C4-2B (cell line): ENCODE measurements at regions not wholly inside any gene's neighbourhood (a gene's known extent, or its start where the extent isn't known, plus 50 kb on each side); places are given as distances from the start of the nearest gene placed in this dataset.

Experiments
- H3K27ac ChIP-seq: fragments of 450-650 bp; 2 replicates; pipeline ENCODE4 v1.5.1; 2017
- ZFX ChIP-seq: fragments of 450-650 bp; IDR thresholded peaks from 2 replicates; pipeline ENCODE4 v1.6.1; 2017
- TF ChIP-seq, protein P1 (sequence below): fragments of 450-650 bp; conservative IDR thresholded peaks from 2 replicates; pipeline ENCODE4 v1.5.1; 2017; ENCODE audit warnings: mild to moderate bottlenecking

DNA sequence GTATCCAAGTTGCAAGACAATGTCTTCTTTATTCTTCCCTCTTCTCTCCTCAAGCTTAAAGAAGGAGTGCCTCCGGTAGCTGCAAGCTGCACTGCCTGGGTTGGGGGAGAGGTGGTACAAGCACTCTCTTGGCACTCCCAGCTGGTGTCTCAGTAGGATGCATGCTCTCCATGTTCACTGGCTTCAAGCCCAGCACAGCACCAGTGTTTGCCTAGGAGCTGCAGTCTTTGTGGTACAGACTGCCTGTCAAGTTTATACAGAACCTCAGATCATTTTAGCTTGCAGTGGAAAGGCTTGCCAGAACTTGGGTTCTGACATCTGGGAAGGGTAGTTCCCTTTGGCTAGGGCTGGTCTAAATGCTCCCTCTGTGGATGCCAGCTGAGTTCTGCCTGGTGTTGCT is 505.6 kb downstream of the MAN2A1 start:
- no peak for TF ChIP-seq ZFX
- TF ChIP-seq, protein P1, sequence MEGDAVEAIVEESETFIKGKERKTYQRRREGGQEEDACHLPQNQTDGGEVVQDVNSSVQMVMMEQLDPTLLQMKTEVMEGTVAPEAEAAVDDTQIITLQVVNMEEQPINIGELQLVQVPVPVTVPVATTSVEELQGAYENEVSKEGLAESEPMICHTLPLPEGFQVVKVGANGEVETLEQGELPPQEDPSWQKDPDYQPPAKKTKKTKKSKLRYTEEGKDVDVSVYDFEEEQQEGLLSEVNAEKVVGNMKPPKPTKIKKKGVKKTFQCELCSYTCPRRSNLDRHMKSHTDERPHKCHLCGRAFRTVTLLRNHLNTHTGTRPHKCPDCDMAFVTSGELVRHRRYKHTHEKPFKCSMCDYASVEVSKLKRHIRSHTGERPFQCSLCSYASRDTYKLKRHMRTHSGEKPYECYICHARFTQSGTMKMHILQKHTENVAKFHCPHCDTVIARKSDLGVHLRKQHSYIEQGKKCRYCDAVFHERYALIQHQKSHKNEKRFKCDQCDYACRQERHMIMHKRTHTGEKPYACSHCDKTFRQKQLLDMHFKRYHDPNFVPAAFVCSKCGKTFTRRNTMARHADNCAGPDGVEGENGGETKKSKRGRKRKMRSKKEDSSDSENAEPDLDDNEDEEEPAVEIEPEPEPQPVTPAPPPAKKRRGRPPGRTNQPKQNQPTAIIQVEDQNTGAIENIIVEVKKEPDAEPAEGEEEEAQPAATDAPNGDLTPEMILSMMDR: no peak
- H3K27ac ChIP-seq: no peak overlapping the region

DNA sequence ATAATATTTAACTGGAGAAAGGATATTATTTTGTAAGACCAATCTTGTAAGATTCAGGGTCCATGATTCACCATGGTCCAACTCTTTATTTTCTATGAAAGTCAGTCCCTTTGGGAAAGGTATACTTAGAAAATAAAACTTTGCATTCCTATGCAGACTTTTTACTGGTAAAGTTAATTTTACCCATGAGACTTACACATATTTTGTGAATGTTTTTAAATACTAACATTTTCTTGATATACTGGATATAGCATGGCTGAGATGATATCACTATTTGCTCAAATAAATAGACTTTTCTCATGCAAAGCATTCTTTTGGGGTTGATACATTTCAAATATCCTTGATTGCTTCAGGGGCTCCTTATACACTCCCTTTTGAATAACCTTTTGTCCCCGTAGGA is 512.1 kb downstream of the MAN2A1 start:
- TF ChIP-seq ZFX: no peak
- TF ChIP-seq, protein P1: no peak
- no peak overlapping the region for H3K27ac ChIP-seq

DNA sequence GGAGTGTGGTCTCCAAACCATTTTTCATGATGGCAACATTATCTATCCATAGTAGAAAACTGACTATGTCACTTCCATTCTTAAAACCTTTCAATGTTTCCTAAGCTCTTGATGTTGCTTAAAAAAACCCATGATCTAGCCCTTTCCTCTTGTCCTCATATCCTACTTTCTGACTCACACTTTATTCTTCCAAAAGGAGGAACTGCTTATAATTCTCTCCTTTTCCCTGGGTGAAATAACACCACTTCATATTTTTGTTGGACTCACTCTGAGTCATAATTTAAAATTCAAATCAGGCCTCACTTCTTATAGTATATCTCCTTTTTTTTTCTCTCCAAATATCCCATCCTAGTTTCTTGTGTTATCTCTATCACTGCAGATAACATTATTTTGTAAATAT is 513.9 kb downstream of the MAN2A1 start:
- no peak overlapping the region for H3K27ac ChIP-seq
- TF ChIP-seq ZFX: no peak
- TF ChIP-seq, protein P1: no peak

DNA sequence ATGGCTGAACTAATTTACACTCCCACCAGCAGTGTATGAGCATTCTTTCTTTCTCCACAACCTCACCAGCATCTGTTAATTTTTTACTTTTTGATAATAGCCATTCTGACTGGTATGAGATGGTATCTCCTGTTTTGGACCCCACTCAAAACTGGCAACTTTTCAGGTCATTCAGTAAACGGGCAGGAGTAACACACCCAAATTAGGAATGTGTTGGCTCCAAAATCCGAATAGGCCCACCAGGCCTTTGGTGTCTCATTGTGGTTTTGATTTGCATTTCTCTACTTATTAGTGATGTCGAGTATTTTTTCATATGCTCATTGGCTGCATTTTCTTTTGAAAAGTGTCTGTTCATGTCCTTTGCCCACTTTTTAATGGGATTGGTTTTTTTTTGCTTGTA is 517.1 kb downstream of the TMEM232 start:
- TF ChIP-seq, protein P1: no peak
- TF ChIP-seq ZFX: no peak
- H3K27ac ChIP-seq: no peak overlapping the region

DNA sequence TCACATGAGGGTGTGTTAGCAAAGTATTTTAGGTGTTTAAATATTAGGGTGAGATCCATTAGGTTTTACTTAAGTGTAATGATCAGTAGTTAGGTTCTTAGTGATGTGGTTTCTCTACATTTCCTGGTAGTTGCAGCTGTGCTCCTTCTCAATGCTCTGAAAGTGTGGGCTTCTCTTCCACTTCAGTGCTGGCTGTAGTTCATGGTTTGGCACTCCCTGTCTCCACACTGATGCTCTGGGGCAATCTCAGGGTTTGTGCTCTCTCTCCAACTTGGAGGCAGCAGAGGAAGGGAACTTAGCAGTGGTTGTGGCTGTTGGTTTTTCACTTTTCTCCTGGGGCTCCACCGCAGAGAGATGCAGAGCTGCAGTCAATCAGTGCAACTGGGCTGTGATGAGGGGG is 507.5 kb downstream of the TMEM232 start:
- no peak for TF ChIP-seq ZFX
- TF ChIP-seq, protein P1: no peak
- H3K27ac ChIP-seq: no peak overlapping the region

DNA sequence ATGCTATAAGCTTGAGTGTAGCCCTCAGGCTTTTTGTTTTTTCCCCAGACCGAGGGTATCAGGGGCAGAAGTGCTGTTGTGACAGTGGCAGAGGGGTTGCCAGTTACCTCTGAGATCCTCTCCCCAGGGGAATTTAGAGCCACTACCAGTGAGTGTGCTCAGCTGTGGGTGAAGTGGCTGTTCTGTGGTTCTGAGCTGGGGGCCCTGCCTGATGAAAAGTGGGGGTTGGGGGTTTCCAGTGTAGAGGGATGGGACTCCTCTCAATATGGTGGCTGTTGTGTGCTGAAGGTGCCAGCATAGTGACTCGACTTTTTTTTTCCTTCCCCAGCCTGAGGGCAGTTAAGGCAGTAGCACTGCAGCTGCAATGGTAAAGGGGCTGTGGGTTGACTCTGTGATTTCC is 506.7 kb downstream of the TMEM232 start:
- H3K27ac ChIP-seq: no peak overlapping the region
- TF ChIP-seq, protein P1: no peak
- TF ChIP-seq ZFX: no peak

DNA sequence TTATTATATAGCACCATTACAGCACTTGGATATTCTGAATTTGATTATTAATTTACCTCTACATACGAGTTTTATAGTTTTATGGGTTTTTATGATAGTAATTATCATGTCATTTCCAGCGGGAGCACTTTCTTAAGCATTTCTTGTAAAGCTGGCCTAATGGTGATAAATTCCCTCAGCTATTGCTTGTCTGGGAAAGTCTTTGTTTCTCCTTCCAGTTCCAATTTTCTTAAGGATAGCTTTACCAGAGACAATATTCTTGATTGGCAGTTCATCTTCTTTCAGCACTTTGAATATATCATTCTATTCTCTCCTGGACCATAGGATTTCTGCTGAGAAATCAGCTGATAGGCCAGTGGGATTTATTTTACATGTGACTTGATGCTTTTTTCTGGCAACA is 505.4 kb downstream of the TMEM232 start:
- H3K27ac ChIP-seq: no peak overlapping the region
- TF ChIP-seq, protein P1: no peak
- no peak for TF ChIP-seq ZFX
